ENCODE measurements at regions not wholly inside any gene's neighbourhood (a gene's known extent, or its start where the extent isn't known, plus 50 kb on each side); places are given as distances from the start of the nearest gene placed in this dataset.
"Not testable (repeated sequence)": the region's sequence is repeated elsewhere in the genome, so short reads cannot be mapped to it uniquely, and the experiment has no call there.

- no peak for DNase-seq
Measured at GRCh38 chr14:83689265-83689664, 1840.7 kb upstream of the FLRT2 start.

GRCh38 chr14:83697099-83697498, 1832.8 kb upstream of the FLRT2 start:
- DNase-seq, result no peak

- no peak for DNase-seq
Measured at GRCh38 chr14:83702619-83703018, 1827.3 kb upstream of the FLRT2 start.

DNA sequence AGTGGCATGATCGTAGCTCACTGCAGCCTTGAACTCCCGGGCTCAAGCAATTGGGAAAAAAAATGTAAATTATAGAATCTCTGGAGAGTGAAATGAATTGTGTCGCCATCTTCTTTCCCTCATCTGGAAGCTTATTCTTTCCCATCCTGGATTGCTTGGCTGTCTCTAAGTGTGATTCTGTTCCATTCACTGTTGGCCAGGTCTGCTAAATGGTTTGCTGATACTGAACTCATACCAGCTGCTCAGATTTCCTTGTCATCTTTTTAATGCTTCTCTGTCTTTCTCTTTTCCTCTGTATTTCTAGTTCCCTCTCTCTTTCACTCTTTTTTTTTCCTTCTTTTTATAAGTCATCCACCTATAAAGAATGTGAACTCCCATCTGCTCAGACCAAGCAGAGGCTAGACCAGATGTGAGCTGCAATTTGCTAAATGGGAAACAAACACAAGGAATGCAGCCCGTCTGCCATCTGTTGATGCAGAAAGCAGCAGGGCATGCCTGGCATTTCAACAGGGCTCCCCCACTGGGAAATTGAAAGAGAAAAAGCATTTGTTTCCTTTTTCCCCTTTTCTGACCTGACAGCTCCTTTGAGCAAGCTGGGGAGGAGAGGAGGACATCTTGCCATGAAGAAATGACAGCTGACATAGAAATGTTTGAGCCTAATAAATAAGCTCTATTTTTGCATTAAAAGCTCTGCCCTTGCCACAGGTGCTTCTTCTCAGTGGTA, 1823.6 kb upstream of the FLRT2 start:
- DNase-seq, result no peak

DNA sequence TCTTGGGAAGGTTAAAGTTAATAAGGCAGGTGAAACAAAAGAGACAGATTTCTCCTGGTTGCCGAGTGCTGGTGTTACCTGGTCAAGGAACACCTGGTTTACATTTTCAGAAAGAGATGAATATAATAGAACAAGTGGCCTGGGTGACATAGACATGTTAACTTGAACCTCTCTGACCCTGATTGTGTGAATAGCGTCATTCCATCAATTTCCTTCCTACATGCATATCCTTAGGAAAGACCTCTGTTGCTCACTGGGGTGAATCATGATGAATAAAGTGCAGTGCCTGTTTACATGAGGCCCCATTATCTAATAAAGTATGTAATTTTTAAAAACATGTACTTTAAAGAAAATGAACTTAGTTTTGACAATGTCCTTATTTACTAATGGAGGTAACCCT, 1822.9 kb upstream of the FLRT2 start:
- no peak for DNase-seq

DNA sequence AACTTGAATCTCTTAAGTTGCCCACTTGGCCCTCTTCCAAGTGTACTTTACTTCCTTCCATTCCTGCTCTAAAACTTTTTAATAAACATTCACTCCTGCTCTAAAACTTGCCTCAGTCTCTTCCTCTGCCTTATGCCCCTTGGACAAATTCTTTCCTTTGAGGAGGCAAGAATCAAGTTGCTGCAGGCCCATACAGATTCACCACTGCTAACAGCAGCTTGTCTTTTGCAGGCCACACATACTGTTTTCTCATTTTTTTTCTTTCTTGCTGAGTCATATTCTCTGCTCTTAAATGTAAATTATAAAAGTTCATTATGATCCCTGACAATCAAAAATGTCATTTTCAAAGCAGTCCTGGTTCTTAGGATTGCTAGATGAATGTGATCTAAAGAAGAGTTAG, 1820.8 kb upstream of the FLRT2 start:
- DNase-seq, result no peak

DNA sequence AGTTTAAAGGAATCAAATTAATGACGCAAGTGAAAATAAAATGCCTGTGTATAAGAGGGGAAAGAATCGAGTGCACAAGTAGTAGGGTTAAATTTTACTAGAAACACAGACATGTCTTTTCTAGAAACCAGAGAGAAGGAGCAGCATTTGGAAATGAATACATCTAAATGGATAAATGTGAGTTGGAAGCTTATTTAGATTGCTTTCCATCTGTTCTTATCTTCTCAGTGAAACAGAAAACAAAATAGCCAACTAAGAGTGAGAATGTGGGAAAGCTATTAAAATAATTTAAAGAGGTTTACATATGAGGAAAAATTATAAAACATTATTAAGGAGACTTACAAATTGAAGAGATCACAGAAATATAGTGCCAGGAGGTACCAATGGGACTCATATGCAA, 1818.9 kb upstream of the FLRT2 start:
- DNase-seq, result no peak

DNA sequence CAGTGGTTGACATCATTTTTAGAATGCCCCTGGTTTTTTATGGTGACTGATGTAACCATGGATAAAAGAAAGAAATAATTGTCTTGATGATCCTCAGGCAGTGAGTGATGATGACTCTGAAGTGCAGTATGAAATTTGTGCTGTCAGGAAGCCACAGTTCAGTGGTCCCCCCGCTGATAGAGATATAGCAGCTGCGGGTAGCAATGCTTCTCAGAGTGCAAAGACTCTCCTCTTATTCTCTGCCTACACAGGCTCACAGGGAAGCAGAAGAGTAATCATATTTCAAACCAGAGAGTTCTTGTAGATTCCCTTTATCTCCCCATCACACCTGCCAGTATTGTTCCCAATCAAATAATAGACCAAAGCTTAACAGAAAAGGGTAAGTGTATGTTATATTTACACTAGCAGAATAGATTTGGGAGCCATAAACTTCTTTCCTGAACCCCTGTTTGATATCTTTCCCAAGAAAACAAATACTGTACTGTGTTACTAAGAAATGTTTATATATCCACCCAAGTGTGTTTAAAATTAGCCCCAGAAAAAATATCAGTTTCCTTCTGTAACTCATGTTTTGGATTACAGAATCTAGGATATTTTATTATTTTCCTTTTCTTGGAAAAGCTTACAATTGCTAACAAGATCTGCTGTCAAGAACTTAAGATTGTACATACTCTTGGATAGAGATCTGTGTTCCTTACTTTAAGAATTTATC, 1817.4 kb upstream of the FLRT2 start:
- DNase-seq, result no peak

DNA sequence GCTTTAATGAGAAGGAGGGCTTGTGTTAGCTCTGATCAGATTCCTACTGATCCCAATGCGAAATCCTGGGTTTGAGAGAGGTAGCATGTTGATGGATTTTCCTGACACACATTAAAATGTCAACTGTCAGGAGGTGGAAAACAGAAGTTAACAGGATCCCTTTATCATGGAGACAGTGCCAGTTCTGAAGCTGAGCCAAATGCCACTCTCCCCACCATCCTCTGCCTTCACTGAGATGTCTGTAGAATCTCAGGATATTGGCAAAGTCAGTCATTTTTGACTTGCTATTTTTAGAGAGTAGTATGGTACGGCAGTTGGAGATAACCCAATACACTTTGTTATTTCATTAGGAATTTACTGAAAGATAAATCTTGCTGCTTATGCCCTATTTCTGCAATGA, 1816.2 kb upstream of the FLRT2 start:
- DNase-seq, result no peak

- no peak for DNase-seq
Measured at GRCh38 chr14:83714151-83714550, 1815.8 kb upstream of the FLRT2 start.

GRCh38 chr14:83719435-83719834, 1810.5 kb upstream of the FLRT2 start:
- DNase-seq, result not testable (repeated sequence)

DNA sequence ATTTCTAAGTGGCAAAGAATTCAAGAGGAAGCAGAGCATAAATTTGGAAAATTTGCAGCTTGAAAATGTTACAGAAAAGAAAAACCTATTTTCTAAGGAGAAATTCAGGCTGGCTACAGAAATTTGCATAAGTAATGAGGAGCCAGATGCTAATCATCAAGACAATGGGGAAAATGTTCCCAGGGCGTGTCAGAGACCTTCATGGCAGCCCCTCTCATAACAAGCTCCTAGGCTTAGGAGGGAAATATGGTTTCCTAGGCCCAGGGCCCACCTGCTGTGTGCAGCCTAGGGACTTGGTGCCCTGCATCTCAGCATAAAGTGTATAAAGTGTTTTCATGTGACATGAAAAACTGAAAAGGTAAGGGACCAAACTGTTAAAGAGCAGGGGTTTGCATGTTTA, 1796.3 kb upstream of the FLRT2 start:
- no peak for DNase-seq

GRCh38 chr14:83734431-83734830, 1795.5 kb upstream of the FLRT2 start:
- DNase-seq, result no peak

DNA sequence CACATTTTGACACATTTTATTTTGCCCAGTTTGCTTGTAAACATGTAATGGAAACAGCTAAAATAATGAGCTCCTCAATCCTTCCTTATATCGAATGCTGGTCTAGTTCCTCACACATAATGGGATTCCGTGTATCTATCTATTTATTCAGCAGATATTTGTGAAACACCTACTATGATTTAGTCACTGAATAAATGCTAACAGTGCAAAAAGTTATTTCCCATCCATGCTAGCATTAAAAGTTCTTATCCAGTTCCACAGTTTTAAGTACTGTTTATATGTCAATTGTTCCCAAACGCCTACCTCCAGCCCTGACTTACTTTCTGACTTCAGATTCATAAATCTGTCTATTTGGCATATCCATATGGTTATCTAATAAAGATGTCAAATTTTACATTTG, 1788.7 kb upstream of the FLRT2 start:
- no peak for DNase-seq

DNA sequence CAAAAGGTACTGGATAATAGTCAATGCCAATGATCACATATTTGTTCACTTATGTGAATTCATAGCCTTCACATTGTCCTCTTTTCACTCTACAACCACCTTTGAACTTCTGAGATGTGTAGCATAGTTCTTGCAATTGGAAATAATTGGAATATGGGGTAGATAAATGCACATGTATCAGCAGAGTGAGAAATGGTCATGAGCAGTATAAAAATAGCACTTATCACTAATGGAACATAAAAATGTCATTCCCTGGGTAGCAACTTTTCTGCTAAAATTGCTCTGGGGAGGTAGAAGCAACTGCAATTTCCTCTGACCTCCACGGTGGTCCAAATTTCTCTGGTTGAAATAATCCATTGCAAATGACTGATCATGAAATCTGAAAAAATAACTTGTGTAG, 1785.7 kb upstream of the FLRT2 start:
- DNase-seq, result no peak

GRCh38 chr14:83744891-83745290, 1785.1 kb upstream of the FLRT2 start:
- no peak for DNase-seq

GRCh38 chr14:83746336-83746735, 1783.6 kb upstream of the FLRT2 start:
- no peak for DNase-seq

GRCh38 chr14:83757916-83758315, 1772.0 kb upstream of the FLRT2 start:
- DNase-seq, result no peak

DNA sequence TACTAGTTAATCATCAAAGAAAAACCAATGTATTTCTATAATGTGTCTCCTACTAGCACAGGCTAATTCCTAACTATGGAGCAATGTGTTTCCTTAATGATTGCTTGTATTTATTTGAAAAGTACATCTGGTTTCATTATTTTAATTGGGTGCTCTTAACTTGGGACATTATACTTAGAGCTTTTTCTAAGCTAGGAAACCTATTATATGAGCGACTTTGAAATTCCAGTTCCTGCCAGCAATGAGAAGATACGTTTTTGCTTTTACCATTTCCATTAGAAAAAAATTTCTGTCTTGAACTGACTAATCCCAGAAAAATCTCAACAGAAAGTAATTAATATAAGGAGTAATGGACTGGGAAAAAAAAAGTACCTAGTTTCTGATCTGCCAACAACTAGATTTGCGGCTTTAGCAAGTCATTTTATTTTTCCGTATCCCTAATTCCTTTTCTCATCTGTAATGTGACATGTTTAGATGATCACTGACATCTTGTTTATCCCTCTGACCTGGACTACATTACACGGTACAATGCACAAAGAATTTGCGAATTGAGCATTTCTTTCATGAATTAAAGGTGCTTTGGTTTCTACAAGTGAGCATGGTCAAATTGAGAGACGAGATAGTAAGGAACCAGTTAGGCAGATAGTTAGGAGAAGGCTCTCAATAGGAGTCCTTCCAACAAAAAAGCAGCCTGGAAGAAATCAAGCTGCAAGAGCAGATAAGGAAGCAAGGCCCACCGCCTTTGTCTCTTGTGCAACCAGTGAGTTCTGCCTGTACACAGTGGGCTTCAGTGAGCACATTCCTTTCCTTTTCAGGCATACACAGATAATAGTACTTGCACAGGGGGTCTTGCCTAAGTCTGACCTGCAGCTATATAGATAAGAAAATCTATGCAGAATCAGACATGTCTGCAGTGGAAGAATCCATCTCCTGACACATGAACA, 1765.0 kb upstream of the FLRT2 start:
- no peak for DNase-seq

GRCh38 chr14:83777516-83777915, 1752.4 kb upstream of the FLRT2 start:
- DNase-seq, result no peak

- DNase-seq, result no peak
Measured at GRCh38 chr14:83779266-83779665, 1750.7 kb upstream of the FLRT2 start.

DNA sequence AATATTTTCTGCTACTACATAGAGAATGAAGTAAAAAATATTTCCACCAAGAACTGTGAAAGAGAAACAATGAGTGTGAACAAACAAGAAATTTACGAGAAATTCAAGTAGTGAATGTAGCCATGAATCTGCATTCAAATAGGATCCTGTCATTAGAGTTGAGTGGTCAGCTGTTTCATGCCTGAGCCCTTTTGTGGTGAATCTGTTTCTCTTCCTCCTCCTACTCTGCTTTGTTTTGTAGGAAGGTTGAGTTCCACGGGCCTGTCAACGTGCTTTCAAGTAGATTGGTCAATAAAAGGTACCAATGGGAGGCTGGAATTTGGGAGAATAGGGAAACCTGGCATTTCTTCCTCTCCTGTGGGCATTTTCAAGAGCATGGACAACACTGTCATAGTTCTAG, 1749.6 kb upstream of the FLRT2 start:
- no peak for DNase-seq

DNA sequence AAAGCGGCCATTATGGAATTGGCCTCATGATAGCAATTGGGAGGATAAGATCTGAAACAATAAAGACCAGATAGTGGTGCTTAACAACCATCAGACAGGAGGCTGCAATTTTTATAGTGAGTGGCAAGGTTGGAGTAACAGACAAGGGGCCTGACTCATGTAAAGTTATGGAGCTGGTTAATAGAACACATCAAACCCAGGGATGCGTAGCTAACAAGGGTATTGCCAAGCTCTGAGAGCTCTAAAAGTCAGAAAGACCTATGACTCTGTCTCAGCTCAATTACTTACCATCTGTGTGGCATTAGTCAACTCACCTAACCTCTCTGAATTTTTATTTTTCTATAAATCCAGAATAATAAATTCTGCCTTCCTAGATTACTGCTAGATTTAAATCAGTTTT, 1731.5 kb upstream of the FLRT2 start:
- DNase-seq, result no peak

DNA sequence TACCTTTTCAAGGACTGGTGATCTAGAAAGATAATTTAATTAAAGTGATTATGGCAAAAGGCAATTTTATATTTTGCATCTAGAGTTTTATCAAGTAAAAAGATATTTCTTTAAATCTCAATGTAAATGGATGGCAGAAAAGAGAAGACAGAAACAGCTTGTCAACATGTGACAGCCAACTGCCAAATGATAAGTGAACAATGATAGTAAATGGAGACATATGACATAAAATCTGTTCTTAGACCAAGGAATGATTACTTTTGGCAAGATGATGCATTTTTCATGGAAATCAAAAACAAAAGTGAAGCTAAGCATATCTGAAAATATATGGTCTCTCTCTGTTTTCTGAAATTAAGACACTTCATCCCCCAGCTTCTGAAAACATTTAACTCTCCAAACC, 1730.7 kb upstream of the FLRT2 start:
- no peak for DNase-seq
